Endothelial cell of umbilical vein (primary cell): ENCODE measurements at regions not wholly inside any gene's neighbourhood (a gene's known extent, or its start where the extent isn't known, plus 50 kb on each side); places are given as distances from the start of the nearest gene placed in this dataset.

Source experiments
- BruUV-seq: library from RNA; stranded (reverse); fragments of 400-500 nt; replicated peaks from 2 replicates; lab custom pipeline; 2021; lab: Mats Ljungman, UMichigan
- CTCF ChIA-PET: fragments of 300-600, 350-600 bp; sonication (Branson Sonifier 250); formaldehyde crosslinking; loops from one replicate; lab custom pipeline; 2021; ENCODE audit warnings: antibody characterized with exemption, inconsistent platforms; lab: Charles Lee
- POLR2A ChIA-PET: fragments of 300-600, 350-600 bp; sonication (Branson Sonifier 250); formaldehyde crosslinking; loops from one replicate; lab custom pipeline; 2021; ENCODE audit warnings: antibody characterized with exemption, inconsistent platforms; lab: Charles Lee
- DNase-seq: peaks from one replicate; pipeline ENCODE4 v3.0.0-alpha.2; 2011; ENCODE audit warnings: low read depth, low spot score
- FAIRE-seq: peaks from 2 replicates; lab custom pipeline; 2011; peaks lifted over from hg19 to GRCh38; lab: Jason Lieb, UNC
- H2AFZ ChIP-seq: 2 replicates; pipeline ENCODE4 v1.6.0; 2012; ENCODE audit warnings: low read depth, low read length, control low read depth, inconsistent platforms
- H3K27ac ChIP-seq: 2 replicates; pipeline ENCODE4 v1.5.1; 2011; ENCODE audit warnings: low read depth, mild to moderate bottlenecking, control low read depth, low read length, moderate library complexity; ENCODE audit not compliant: insufficient read depth
- H3K27me3 ChIP-seq, 2 experiments: 2 replicates each; pipeline versions ENCODE4 v1.6.0 to v1.6.1; 2011; ENCODE audit warnings: low read length in 2 of 2, mixed read lengths in 1 of 2; ENCODE audit not compliant: control insufficient read depth in 2 of 2, insufficient read depth in 2 of 2
- H3K36me3 ChIP-seq, 2 experiments: 2 replicates in 1 of 2; 3 replicates in 1 of 2; pipeline ENCODE4 v1.5.1; 2011; ENCODE audit warnings: low read length in 2 of 2, mild to moderate bottlenecking in 1 of 2, moderate library complexity in 1 of 2; ENCODE audit not compliant: control insufficient read depth in 2 of 2, insufficient read depth in 2 of 2; ENCODE audit errors: extremely low read depth in 1 of 2
- H3K4me1 ChIP-seq: 3 replicates; pipeline ENCODE4 v1.5.1; 2011; ENCODE audit warnings: mild to moderate bottlenecking, low read length; ENCODE audit not compliant: control insufficient read depth, insufficient read depth; ENCODE audit errors: extremely low read depth
- H3K4me2 ChIP-seq: 2 replicates; pipeline ENCODE4 v1.6.1; 2011; ENCODE audit warnings: low read length, control low read depth, mixed read lengths; ENCODE audit not compliant: insufficient read depth
- H3K4me3 ChIP-seq, 3 experiments: fragments of 200-600 bp in 1 of 3; sonication (generic), shearing (Covaris generic) in 1 of 3; replicated peaks in 1 of 3; 2 replicates each; pipeline ENCODE4 v1.5.1; 2011 to 2016; ENCODE audit warnings: control low read depth in 3 of 3, low read length in 3 of 3, mild to moderate bottlenecking in 2 of 3, inconsistent platforms in 1 of 3, low read depth in 1 of 3, moderate library complexity in 1 of 3; ENCODE audit not compliant: insufficient read depth in 1 of 3
- H3K79me2 ChIP-seq: 2 replicates; pipeline ENCODE4 v1.6.0; 2012; ENCODE audit warnings: low read length, inconsistent platforms; ENCODE audit not compliant: control insufficient read depth, insufficient read depth
- H3K9ac ChIP-seq: replicated peaks from 2 replicates; pipeline ENCODE3; 2011; ENCODE audit warnings: low read length, control low read depth; ENCODE audit not compliant: insufficient read depth; ENCODE audit errors: extremely low read depth
- H3K9me1 ChIP-seq: replicated peaks from 3 replicates; pipeline ENCODE4 v1.6.0; 2011; ENCODE audit warnings: mild to moderate bottlenecking, low read length; ENCODE audit not compliant: control insufficient read depth, insufficient read depth; ENCODE audit errors: extremely low read depth
- H3K9me3 ChIP-seq: replicated peaks from 2 replicates; pipeline ENCODE4 v1.5.1; 2012; ENCODE audit warnings: low read length, inconsistent platforms; ENCODE audit not compliant: control insufficient read depth, insufficient read depth
- H4K20me1 ChIP-seq: replicated peaks from 2 replicates; pipeline ENCODE3; 2011; ENCODE audit warnings: mild to moderate bottlenecking, low read length; ENCODE audit not compliant: control insufficient read depth, insufficient read depth; ENCODE audit errors: extremely low read depth
- EZH2 ChIP-seq: IDR thresholded peaks from 2 replicates; pipeline ENCODE4 v1.6.1; 2012; ENCODE audit warnings: borderline replicate concordance, low read depth, mild to moderate bottlenecking, moderate library complexity, low read length, inconsistent platforms; ENCODE audit not compliant: severe bottlenecking
- FOS ChIP-seq: IDR thresholded peaks from 2 replicates; pipeline ENCODE4 v1.6.1; 2011; ENCODE audit warnings: mild to moderate bottlenecking, low read length, moderate library complexity, borderline replicate concordance; ENCODE audit not compliant: insufficient read depth
- GATA2 ChIP-seq: IDR thresholded peaks from 2 replicates; pipeline ENCODE4 v1.7.0; 2011; ENCODE audit warnings: low read depth, mild to moderate bottlenecking, moderate library complexity, mixed read lengths, low read length; ENCODE audit not compliant: insufficient read length, insufficient read depth
- JUN ChIP-seq: IDR thresholded peaks from 2 replicates; pipeline ENCODE4 v1.6.1; 2011; ENCODE audit warnings: borderline replicate concordance, low read depth; ENCODE audit not compliant: insufficient read length, insufficient read depth
- MAX ChIP-seq: IDR thresholded peaks from 2 replicates; pipeline ENCODE4 v1.6.1; 2011; ENCODE audit not compliant: insufficient read depth, insufficient read length
- MYC ChIP-seq: IDR thresholded peaks from one replicate; pipeline ENCODE4 v1.6.1; 2011; ENCODE audit warnings: mild to moderate bottlenecking, low read depth, low read length
- POLR2A ChIP-seq: IDR thresholded peaks from 2 replicates; pipeline ENCODE4 v1.6.1; 2012; ENCODE audit warnings: low read depth, mild to moderate bottlenecking, control low read depth, low read length
- POLR2AphosphoS5 ChIP-seq: IDR thresholded peaks from 2 replicates; pipeline ENCODE4 v1.6.1; 2012; ENCODE audit warnings: low read depth, mild to moderate bottlenecking, control low read depth, low read length, moderate library complexity; ENCODE audit not compliant: insufficient read depth
- dilution Hi-C: fragments of 300-500 bp; cut with MboI; formaldehyde crosslinking; loops from one replicate; pipeline ENCODE4 v1.15.0; 2019; ENCODE audit warnings: low sequenced_read_pairs; ENCODE audit not compliant: extremely low pct_ligation_motif_present
- intact Hi-C: fragments of 100-400 bp; cut with micrococcal nuclease; formaldehyde crosslinking; loops from one replicate; pipeline ENCODE4 v1.10.0; 2022
- TF ChIP-seq, protein P1 (sequence below), 2 donors: IDR thresholded peaks; 1 replicate in 1 of 2; 2 replicates in 1 of 2; pipeline ENCODE4 v1.5.1; 2011; ENCODE audit warnings: low read length in 2 of 2, mild to moderate bottlenecking in 2 of 2, moderate library complexity in 2 of 2, control low read depth in 1 of 2, inconsistent platforms in 1 of 2, low read depth in 1 of 2; ENCODE audit not compliant: insufficient read depth in 1 of 2; ENCODE audit errors: extremely low read depth in 1 of 2

DNA sequence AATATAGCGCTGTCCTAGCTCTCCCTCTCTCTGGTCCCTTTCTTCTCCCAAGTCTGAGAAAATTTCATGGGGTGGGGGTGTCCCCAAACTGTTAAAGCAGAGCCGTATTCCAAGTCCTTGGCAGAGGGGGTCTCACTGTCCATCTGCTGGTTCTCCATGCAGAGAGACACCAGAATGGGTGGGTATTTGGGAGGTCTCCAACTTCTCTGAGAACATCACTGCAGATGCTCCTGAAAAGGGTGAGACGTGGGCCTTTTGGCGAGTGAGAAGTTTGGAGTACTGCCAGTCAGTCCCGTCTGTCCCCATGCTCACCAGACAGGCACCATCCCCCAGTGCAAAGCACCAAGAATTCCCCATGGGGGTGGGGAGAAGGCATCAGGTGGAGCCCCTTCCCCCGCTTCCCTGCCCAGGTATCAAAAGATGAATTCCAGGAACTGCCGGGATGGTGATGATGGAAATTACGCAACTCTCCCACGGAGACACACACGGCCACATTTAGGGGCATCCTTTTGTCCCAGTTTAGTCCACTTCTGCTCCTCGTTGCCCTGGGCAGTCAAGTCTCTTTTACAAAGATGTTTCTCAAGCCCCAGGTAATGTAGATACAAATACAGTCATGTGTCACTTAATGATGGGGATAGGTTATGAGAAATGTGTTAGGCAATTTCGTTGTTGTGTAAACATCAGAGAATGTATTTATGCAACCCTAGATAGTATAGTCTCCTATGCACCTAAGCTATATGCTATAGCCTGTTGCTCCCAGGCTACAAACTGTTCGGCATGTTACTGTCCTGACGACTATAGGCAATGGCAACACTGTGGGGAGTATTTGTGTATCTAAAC, 73.4 kb upstream of the SRSF6 start:
- Histone ChIP-seq H2AFZ (no peak overlapping the region), H3K27me3 (no peaks in the 10 kb centered on the region), H3K9ac (no peak overlapping the region), H3K4me3 (no peak overlapping the region), H3K9me3 (no peaks in the 10 kb centered on the region), H3K27ac (no peak overlapping the region), H4K20me1 (no peaks in the 10 kb centered on the region), H3K9me1 (no peaks in the 10 kb centered on the region), H3K36me3 (no peaks in the 10 kb centered on the region), H3K4me2 (no peak overlapping the region), H3K79me2 (no peaks in the 10 kb centered on the region), H3K4me1 (no peaks in the 10 kb centered on the region)
- no peak for DNase-seq
- intact Hi-C loops (no loop called here), dilution Hi-C loops (no loop called here)
- no TSS peak for BruUV-seq
- no peak for TF ChIP-seq POLR2AphosphoS5
- TF ChIP-seq, protein P1, sequence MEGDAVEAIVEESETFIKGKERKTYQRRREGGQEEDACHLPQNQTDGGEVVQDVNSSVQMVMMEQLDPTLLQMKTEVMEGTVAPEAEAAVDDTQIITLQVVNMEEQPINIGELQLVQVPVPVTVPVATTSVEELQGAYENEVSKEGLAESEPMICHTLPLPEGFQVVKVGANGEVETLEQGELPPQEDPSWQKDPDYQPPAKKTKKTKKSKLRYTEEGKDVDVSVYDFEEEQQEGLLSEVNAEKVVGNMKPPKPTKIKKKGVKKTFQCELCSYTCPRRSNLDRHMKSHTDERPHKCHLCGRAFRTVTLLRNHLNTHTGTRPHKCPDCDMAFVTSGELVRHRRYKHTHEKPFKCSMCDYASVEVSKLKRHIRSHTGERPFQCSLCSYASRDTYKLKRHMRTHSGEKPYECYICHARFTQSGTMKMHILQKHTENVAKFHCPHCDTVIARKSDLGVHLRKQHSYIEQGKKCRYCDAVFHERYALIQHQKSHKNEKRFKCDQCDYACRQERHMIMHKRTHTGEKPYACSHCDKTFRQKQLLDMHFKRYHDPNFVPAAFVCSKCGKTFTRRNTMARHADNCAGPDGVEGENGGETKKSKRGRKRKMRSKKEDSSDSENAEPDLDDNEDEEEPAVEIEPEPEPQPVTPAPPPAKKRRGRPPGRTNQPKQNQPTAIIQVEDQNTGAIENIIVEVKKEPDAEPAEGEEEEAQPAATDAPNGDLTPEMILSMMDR (IDR thresholded peaks at IDR 0.05; ENCODE audit: extremely low read depth in 1 of 2, insufficient read depth in 1 of 2, low read depth in 1 of 2, low read length in 2 of 2): no peak
- no peak for TF ChIP-seq MYC
- TF ChIP-seq EZH2: no peak
- TF ChIP-seq MAX: no peak
- no peak for TF ChIP-seq JUN
- TF ChIP-seq FOS: no peak
- no peak for TF ChIP-seq GATA2
- no peak for TF ChIP-seq POLR2A
- no peak for FAIRE-seq
- CTCF ChIA-PET: no interaction called here
- POLR2A ChIA-PET: no interaction called here
